ENCODE measurements at regions not wholly inside any gene's neighbourhood (a gene's known extent, or its start where the extent isn't known, plus 50 kb on each side); places are given as distances from the start of the nearest gene placed in this dataset.

DNA sequence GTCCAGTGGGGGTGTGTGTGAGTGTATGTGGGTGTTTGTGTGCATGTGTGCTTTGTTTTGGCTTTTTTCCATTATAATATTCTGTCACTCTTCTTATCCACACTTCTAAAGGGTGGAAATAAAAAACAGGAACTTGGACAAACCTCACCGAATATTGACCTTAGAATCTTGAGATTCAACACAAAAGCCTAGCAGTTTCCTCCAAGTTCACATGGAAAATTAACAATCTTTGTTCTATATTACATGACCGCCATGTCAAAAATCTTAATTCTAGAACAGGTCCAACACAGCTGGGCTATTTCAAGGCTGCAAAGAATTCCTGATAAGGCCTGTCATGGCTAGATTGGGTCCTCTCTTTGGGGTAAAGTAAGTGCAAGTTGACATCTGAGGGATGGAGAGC is 169.3 kb upstream of the OSR1 start:
- H3K36me3 ChIP-seq (ENCODE audit: insufficient read depth, low read length) = no peaks in the 10 kb centered on the region
- TF ChIP-seq, protein P1, sequence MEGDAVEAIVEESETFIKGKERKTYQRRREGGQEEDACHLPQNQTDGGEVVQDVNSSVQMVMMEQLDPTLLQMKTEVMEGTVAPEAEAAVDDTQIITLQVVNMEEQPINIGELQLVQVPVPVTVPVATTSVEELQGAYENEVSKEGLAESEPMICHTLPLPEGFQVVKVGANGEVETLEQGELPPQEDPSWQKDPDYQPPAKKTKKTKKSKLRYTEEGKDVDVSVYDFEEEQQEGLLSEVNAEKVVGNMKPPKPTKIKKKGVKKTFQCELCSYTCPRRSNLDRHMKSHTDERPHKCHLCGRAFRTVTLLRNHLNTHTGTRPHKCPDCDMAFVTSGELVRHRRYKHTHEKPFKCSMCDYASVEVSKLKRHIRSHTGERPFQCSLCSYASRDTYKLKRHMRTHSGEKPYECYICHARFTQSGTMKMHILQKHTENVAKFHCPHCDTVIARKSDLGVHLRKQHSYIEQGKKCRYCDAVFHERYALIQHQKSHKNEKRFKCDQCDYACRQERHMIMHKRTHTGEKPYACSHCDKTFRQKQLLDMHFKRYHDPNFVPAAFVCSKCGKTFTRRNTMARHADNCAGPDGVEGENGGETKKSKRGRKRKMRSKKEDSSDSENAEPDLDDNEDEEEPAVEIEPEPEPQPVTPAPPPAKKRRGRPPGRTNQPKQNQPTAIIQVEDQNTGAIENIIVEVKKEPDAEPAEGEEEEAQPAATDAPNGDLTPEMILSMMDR (IDR thresholded peaks at IDR 0.05; ENCODE audit: low read length) = no peak
- no peak for TF ChIP-seq EZH2 (IDR thresholded peaks at IDR 0.05; ENCODE audit: borderline replicate concordance, low read length)
- no peaks in the 10 kb centered on the region for H3K9me3 ChIP-seq (ENCODE audit: low read length)
- H3K9ac ChIP-seq (ENCODE audit: low read length) = no peak overlapping the region
- no peaks in the 10 kb centered on the region for H3K27me3 ChIP-seq (ENCODE audit: insufficient read depth, low read length)
- H3K4me1 ChIP-seq (ENCODE audit: insufficient read depth, low read length, severe bottlenecking) = no peaks in the 10 kb centered on the region
- no peaks in the 10 kb centered on the region for H3F3A ChIP-seq (ENCODE audit: insufficient read depth, low read length)
- H3K27ac ChIP-seq (ENCODE audit: low read depth, low read length, poor library complexity, severe bottlenecking) = no peak overlapping the region
- no peak overlapping the region for H2AFZ ChIP-seq (ENCODE audit: low read length)
- no peaks in the 10 kb centered on the region for H4K20me1 ChIP-seq (ENCODE audit: insufficient read depth, low read length)
- no peaks in the 10 kb centered on the region for H3K79me2 ChIP-seq (ENCODE audit: insufficient read depth, low read length)
- no peak overlapping the region for H3K4me3 ChIP-seq (ENCODE audit: low read depth, low read length, poor library complexity, severe bottlenecking)
- H3K9me2 ChIP-seq (ENCODE audit: low read depth, low read length) = no peaks in the 10 kb centered on the region
- no peak overlapping the region for H3K4me2 ChIP-seq (ENCODE audit: low read length)

DNA sequence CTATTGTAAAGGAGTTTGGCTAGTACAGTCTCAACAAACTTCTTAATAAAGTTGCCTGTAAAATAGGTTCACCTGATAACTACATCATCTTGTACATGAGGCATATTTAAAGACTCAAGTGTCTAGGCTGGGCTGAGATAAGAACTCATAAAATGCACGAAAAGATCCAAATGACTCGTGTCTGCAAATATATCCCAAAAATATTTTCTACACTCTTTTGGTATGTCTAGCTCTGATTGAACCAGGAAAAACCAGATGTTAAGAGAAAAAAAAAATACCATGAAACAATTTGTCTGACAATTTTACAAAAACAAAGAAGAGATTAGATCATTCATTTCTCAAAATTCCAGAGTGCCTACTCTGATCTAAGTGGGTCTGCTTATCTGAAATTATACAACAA is 166.9 kb upstream of the OSR1 start:
- Histone ChIP-seq H3K27me3 (ENCODE audit: insufficient read depth, low read length) (no peaks in the 10 kb centered on the region), H3K4me2 (ENCODE audit: low read length) (no peak overlapping the region), H3K27ac (ENCODE audit: low read depth, low read length, poor library complexity, severe bottlenecking) (no peak overlapping the region), H4K20me1 (ENCODE audit: insufficient read depth, low read length) (no peaks in the 10 kb centered on the region), H3K9ac (ENCODE audit: low read length) (no peak overlapping the region), H3K36me3 (ENCODE audit: insufficient read depth, low read length) (no peaks in the 10 kb centered on the region), H3K9me3 (ENCODE audit: low read length) (no peaks in the 10 kb centered on the region), H3K9me2 (ENCODE audit: low read depth, low read length) (no peaks in the 10 kb centered on the region), H2AFZ (ENCODE audit: low read length) (no peak overlapping the region), H3K4me1 (ENCODE audit: insufficient read depth, low read length, severe bottlenecking) (no peaks in the 10 kb centered on the region), H3K4me3 (ENCODE audit: low read depth, low read length, poor library complexity, severe bottlenecking) (no peak overlapping the region), H3F3A (ENCODE audit: insufficient read depth, low read length) (no peaks in the 10 kb centered on the region), H3K79me2 (ENCODE audit: insufficient read depth, low read length) (no peaks in the 10 kb centered on the region)
- TF ChIP-seq, protein P1 (IDR thresholded peaks at IDR 0.05; ENCODE audit: low read length) = no peak
- TF ChIP-seq EZH2 (IDR thresholded peaks at IDR 0.05; ENCODE audit: borderline replicate concordance, low read length) = no peak

- H3K27me3 ChIP-seq (ENCODE audit: insufficient read depth, low read length) = no peaks in the 10 kb centered on the region
- H4K20me1 ChIP-seq (ENCODE audit: insufficient read depth, low read length) = no peaks in the 10 kb centered on the region
- H3K36me3 ChIP-seq (ENCODE audit: insufficient read depth, low read length) = no peaks in the 10 kb centered on the region
- no peaks in the 10 kb centered on the region for H3K9me3 ChIP-seq (ENCODE audit: low read length)
- H3K4me1 ChIP-seq (ENCODE audit: insufficient read depth, low read length, severe bottlenecking) = no peaks in the 10 kb centered on the region
- H3K79me2 ChIP-seq (ENCODE audit: insufficient read depth, low read length) = no peaks in the 10 kb centered on the region
- H2AFZ ChIP-seq (ENCODE audit: low read length) = no peak overlapping the region
- H3F3A ChIP-seq (ENCODE audit: insufficient read depth, low read length) = no peaks in the 10 kb centered on the region
- no peak overlapping the region for H3K27ac ChIP-seq (ENCODE audit: low read depth, low read length, poor library complexity, severe bottlenecking)
- H3K4me3 ChIP-seq (ENCODE audit: low read depth, low read length, poor library complexity, severe bottlenecking) = no peak overlapping the region
- H3K4me2 ChIP-seq (ENCODE audit: low read length) = no peak overlapping the region
- TF ChIP-seq, protein P1 (IDR thresholded peaks at IDR 0.05; ENCODE audit: low read length) = no peak
- TF ChIP-seq EZH2 (IDR thresholded peaks at IDR 0.05; ENCODE audit: borderline replicate concordance, low read length) = no peak
- no peak overlapping the region for H3K9ac ChIP-seq (ENCODE audit: low read length)
- H3K9me2 ChIP-seq (ENCODE audit: low read depth, low read length) = no peaks in the 10 kb centered on the region
Observed at GRCh38 chr2:19519045-19519444, 160.6 kb upstream of the OSR1 start.

Data from OCI-LY1 (cell line).